LNCaP clone FGC (cell line): ENCODE measurements at regions not wholly inside any gene's neighbourhood (a gene's known extent, or its start where the extent isn't known, plus 50 kb on each side); places are given as distances from the start of the nearest gene placed in this dataset.

Experiments used
- DNase-seq: peaks from one replicate; pipeline ENCODE4 v3.0.0-alpha.2; 2011; ENCODE audit warnings: low read depth
- H3K4me3 ChIP-seq: 2 replicates; pipeline ENCODE4 v1.5.1; 2011; ENCODE audit warnings: mild to moderate bottlenecking, low read depth, low read length, control low read depth
- TF ChIP-seq, protein P1 (sequence below): IDR thresholded peaks from 2 replicates; pipeline ENCODE4 v1.5.1; 2012; ENCODE audit warnings: mild to moderate bottlenecking; ENCODE audit not compliant: control insufficient read depth, insufficient read depth; ENCODE audit errors: extremely low read depth

GRCh38 chr9:7580568-7580967 is 219.0 kb downstream of the DMAC1 start:
- TF ChIP-seq, protein P1, sequence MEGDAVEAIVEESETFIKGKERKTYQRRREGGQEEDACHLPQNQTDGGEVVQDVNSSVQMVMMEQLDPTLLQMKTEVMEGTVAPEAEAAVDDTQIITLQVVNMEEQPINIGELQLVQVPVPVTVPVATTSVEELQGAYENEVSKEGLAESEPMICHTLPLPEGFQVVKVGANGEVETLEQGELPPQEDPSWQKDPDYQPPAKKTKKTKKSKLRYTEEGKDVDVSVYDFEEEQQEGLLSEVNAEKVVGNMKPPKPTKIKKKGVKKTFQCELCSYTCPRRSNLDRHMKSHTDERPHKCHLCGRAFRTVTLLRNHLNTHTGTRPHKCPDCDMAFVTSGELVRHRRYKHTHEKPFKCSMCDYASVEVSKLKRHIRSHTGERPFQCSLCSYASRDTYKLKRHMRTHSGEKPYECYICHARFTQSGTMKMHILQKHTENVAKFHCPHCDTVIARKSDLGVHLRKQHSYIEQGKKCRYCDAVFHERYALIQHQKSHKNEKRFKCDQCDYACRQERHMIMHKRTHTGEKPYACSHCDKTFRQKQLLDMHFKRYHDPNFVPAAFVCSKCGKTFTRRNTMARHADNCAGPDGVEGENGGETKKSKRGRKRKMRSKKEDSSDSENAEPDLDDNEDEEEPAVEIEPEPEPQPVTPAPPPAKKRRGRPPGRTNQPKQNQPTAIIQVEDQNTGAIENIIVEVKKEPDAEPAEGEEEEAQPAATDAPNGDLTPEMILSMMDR, result no peak
- DNase-seq, result no peak
- H3K4me3 ChIP-seq, result no peak overlapping the region

DNA sequence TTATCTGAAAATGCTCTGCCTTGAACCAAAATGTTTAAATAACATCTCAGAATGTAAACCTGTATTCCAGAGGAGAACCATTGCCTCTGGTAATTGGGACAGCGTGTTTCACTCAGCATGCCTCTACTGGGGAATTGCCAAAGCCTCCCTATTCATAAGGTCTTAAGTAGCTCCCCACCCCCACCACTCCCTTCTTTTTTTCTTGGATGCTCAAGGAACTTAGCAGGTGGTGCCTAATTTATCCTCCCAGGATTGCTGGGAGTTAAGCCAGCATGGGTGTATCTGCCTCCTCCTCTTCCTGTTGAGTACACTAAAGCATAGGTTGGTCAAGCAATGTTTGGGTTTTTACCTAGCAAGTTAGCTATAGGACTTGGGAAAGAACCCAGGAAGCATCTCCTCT is 220.2 kb downstream of the DMAC1 start:
- H3K4me3 ChIP-seq, result no peak overlapping the region
- TF ChIP-seq, protein P1, result no peak
- no peak for DNase-seq

GRCh38 chr9:7578951-7579350 is 220.6 kb downstream of the DMAC1 start:
- no peak overlapping the region for H3K4me3 ChIP-seq
- DNase-seq, result no peak
- TF ChIP-seq, protein P1, result no peak

DNA sequence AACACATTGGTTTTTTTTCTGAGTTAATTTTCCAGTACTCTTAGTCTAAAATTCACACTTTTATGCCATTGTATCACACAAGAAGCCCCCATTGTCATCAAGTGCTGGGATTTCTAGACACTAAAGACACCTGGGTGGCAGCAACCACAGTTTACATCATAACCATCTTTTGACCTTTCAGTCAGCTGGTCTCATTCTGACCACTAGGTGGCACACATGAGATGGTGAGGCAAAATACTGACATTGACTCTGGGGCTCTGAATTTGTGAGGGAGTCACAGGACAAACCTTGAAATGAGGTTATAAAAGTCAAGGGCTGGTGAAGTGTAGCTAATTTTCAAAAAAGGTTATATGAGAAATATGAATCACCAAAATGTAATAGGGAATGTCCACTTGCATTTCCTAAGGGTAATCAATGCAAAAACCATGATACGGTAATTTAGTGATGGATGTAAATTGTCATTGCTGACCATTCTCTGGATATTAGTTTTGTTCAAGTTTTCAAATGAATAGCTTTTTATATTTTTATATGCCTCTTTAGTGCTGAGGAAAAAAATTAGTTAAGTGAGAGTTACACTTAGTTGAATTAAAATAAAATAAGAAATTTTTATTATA is 229.4 kb downstream of the DMAC1 start:
- H3K4me3 ChIP-seq, result no peak overlapping the region
- TF ChIP-seq, protein P1, result peak; percentile 88
- DNase-seq, result peak; percentile 27

DNA sequence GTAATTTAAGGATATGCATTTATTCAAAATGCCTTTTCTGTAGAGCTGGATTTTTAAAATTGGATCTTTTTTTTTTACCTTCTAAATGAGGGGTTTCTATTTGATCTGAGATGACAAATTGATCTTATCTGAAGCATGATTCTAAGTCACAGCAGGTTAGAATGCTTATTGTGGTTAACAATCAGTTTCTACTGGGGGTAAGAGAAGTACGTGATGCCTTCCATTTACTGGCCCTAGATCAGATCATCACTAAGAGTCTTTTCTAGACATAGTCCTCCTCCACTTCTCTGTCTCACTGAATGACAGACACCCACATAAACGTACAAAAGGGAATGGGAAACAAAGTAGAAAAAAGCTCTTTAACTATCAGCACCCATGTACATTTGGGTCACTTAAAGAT is 231.9 kb downstream of the DMAC1 start:
- H3K4me3 ChIP-seq, result no peak overlapping the region
- TF ChIP-seq, protein P1, result no peak
- no peak for DNase-seq

DNA sequence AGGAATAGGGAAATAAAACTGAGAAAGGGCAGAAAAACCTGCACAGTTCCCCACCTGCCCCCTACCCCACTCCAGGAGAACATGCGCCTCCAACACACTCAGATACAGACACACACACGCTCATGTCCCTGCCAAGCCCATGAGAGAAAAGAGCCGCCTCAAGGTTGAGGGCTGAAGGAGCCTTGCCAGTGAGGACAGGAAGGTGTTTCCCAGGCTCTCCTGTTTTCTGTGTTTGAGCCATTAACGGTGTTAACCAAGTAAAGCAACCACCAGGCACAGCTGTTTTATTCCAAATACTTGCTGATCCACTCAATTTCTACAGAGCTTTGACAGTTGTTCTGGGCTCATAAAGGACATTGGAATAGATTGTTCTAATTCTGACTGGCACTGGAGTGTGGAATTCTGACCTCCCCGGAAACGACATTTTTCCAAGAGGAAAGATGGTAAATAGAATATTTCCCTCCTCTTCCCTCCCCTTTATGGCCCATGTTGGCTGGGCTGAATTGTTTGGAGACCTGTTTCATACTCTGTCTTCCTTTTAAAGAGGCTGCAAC is 238.0 kb downstream of the DMAC1 start:
- DNase-seq, result no peak
- H3K4me3 ChIP-seq, result no peak overlapping the region
- TF ChIP-seq, protein P1, result no peak
